ENCODE measurements at regions not wholly inside any gene's neighbourhood (a gene's known extent, or its start where the extent isn't known, plus 50 kb on each side); places are given as distances from the start of the nearest gene placed in this dataset.

- TF ChIP-seq ZNF318 (IDR thresholded peaks at IDR 0.05; ENCODE audit: borderline replicate concordance in 1 of 2, low read depth in 1 of 2) = no peak
- TF ChIP-seq TRIM24 (IDR thresholded peaks at IDR 0.05) = no peak
- TF ChIP-seq ZZZ3 (IDR thresholded peaks at IDR 0.05) = no peak
Measured at GRCh38 chr3:95338446-95338845, 1275.6 kb downstream of the NSUN3 start (continued).

GRCh38 chr3:95341314-95341713 lies 1278.5 kb downstream of the NSUN3 start:
- Histone ChIP-seq H3K4me3 (no peak overlapping the region), H3K36me3 (ENCODE audit: control insufficient read depth, insufficient read depth, low read length) (no peaks in the 10 kb centered on the region), H3K27me3 (ENCODE audit: control insufficient read depth in 2 of 2, insufficient read depth in 2 of 2, low read length in 2 of 2) (no peaks in the 10 kb centered on the region), H3K9me1 (ENCODE audit: control insufficient read depth, insufficient read depth, low read length) (no peaks in the 10 kb centered on the region), H3K4me1 (replicated peaks in 1 of 2; ENCODE audit: control insufficient read depth in 2 of 2, insufficient read depth in 2 of 2, low read length in 2 of 2) (no peaks in the 10 kb centered on the region), H3K9ac (ENCODE audit: insufficient read depth in 1 of 2, low read depth in 2 of 2, low read length in 2 of 2) (no peak overlapping the region), H3K27ac (ENCODE audit: extremely low read depth, low read depth, low read length) (no peak overlapping the region), H3K79me2 (ENCODE audit: control insufficient read depth, insufficient read depth, low read length) (no peaks in the 10 kb centered on the region), H3K4me2 (ENCODE audit: insufficient read depth, low read length) (no peak overlapping the region), H2AFZ (ENCODE audit: low read depth, low read length) (no peak overlapping the region), H4K20me1 (replicated peaks; ENCODE audit: control insufficient read depth, insufficient read depth, low read length) (no peaks in the 10 kb centered on the region), H3K9me3 (replicated peaks; ENCODE audit: control insufficient read depth, insufficient read depth, low read depth, low read length) (no peaks in the 10 kb centered on the region)
- FAIRE-seq (no peak), DNase-seq (ENCODE audit: extremely low read depth in 1 of 4, low spot score in 3 of 4) (no peak), ATAC-seq (no peak)
- CTCF ChIA-PET (ENCODE audit: low intra/inter-chr PET ratio) = no interaction called here
- 1% methylated on average over 8 of the region's 8 CpGs for WGBS (ENCODE audit: insufficient coverage, low coverage, missing lambda C conversion rate)
- intact Hi-C loops (cut with micrococcal nuclease) = no loop called here
- POLR2A ChIA-PET = no interaction called here
- no TSS peak for BruUV-seq (replicated peaks)
- in situ Hi-C loops (cut with MboI) = no loop called here
- no peak for TF ChIP-seq HMGN3 (IDR thresholded peaks at IDR 0.05; ENCODE audit: borderline replicate concordance, extremely low read depth, insufficient read length, low read depth, low read length)
- TF ChIP-seq ZNF146 (CRISPR knock-in tag; IDR thresholded peaks at IDR 0.05; ENCODE audit: unreplicated experiment) = no peak
- no peak for TF ChIP-seq ZNF184 (CRISPR knock-in tag; IDR thresholded peaks at IDR 0.05)
- no peak for TF ChIP-seq CTCFL (IDR thresholded peaks at IDR 0.05; ENCODE audit: borderline replicate concordance, insufficient read depth, low read depth, low read length, poor library complexity, severe bottlenecking)
- TF ChIP-seq E2F4 (CRISPR knock-in tag; IDR thresholded peaks at IDR 0.05; ENCODE audit: low read depth) = no peak
- TF ChIP-seq CBX8 (IDR thresholded peaks at IDR 0.05; ENCODE audit: borderline replicate concordance, extremely low read depth, low read depth, low read length, poor library complexity, severe bottlenecking) = no peak

Data from K562 (cell line).